SK-N-MC (cell line): ENCODE measurements at regions not wholly inside any gene's neighbourhood (a gene's known extent, or its start where the extent isn't known, plus 50 kb on each side); places are given as distances from the start of the nearest gene placed in this dataset.

Experiments used
- EZH2 ChIP-seq: fragments of 200-600 bp; sonication (generic); IDR thresholded peaks from one replicate; pipeline ENCODE4 v1.6.1; 2017; ENCODE audit warnings: antibody characterized with exemption
- POLR2AphosphoS5 ChIP-seq: IDR thresholded peaks from 2 replicates; pipeline ENCODE4 v1.6.1; 2012; ENCODE audit warnings: mild to moderate bottlenecking, low read depth, low read length, borderline replicate concordance

DNA sequence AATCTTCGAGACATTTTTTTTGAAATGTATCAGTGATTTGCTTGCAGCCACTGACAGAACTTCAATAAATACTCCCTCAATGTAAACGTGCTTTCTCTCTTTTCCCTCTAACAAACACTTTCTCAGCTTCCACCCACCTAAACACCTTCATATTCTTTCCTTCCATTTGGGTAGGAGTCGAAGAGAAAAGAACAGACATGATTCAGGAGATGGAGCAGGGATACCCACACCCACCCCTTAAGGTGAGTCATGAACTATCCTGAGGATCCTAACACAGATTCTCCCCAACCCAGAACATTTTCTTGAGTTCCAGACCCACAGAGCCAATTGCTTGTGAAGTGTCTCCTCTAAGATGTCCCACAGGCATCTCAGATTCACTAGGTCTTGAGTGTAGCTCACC, 488.8 kb downstream of the CDK5RAP2 start:
- TF ChIP-seq POLR2AphosphoS5 (no peak), EZH2 (no peak)
